ENCODE measurements at regions not wholly inside any gene's neighbourhood (a gene's known extent, or its start where the extent isn't known, plus 50 kb on each side); places are given as distances from the start of the nearest gene placed in this dataset.

- no peak for TF ChIP-seq EZH2phosphoT487 (IDR thresholded peaks at IDR 0.05; ENCODE audit: borderline replicate concordance, low read length)
- no peak for TF ChIP-seq CTCF (conservative IDR thresholded peaks at IDR 0.05; ENCODE audit: low read depth, low read length)
- no peak for TF ChIP-seq EZH2 (IDR thresholded peaks at IDR 0.05; ENCODE audit: low read length, unreplicated experiment)
These were observed 84.7 kb upstream of the IRX2 start for GRCh38 chr5:2836133-2836532.
